Osteoblast (primary cell): ENCODE measurements at regions not wholly inside any gene's neighbourhood (a gene's known extent, or its start where the extent isn't known, plus 50 kb on each side); places are given as distances from the start of the nearest gene placed in this dataset.

ENCODE experiments used
- DNase-seq: peaks from one replicate; pipeline ENCODE4 v3.0.0; 2011; ENCODE audit warnings: low spot score, mixed read lengths; ENCODE audit not compliant: insufficient read length; ENCODE audit errors: missing footprints
- H2AFZ ChIP-seq: 2 replicates; pipeline ENCODE4 v1.6.0; 2011; ENCODE audit warnings: mild to moderate bottlenecking, low read length
- H3K27ac ChIP-seq: 2 replicates; pipeline ENCODE4 v1.5.1; 2011; ENCODE audit warnings: mild to moderate bottlenecking, low read depth, low read length, moderate library complexity
- H3K27me3 ChIP-seq: 2 replicates; pipeline ENCODE4 v1.6.0; 2012; ENCODE audit warnings: mild to moderate bottlenecking, control low read depth, inconsistent platforms, low read length, moderate library complexity; ENCODE audit not compliant: insufficient read depth
- H3K36me3 ChIP-seq: 2 replicates; pipeline ENCODE4 v1.5.1; 2011; ENCODE audit warnings: mild to moderate bottlenecking, low read length, control low read depth, moderate library complexity; ENCODE audit not compliant: insufficient read depth
- H3K4me1 ChIP-seq: 2 replicates; pipeline ENCODE4 v1.5.1; 2011; ENCODE audit warnings: mild to moderate bottlenecking, low read length, control low read depth, moderate library complexity; ENCODE audit not compliant: insufficient read depth
- H3K4me2 ChIP-seq: 2 replicates; pipeline ENCODE4 v1.6.0; 2011; ENCODE audit warnings: mild to moderate bottlenecking, low read length; ENCODE audit not compliant: insufficient read depth
- H3K4me3 ChIP-seq: fragments of 200-600 bp; sonication (generic); 3 replicates; pipeline ENCODE4 v1.5.1; 2012; ENCODE audit warnings: mild to moderate bottlenecking, low read length, inconsistent platforms; ENCODE audit not compliant: insufficient read depth
- H3K79me2 ChIP-seq: 2 replicates; pipeline ENCODE4 v1.6.0; 2012; ENCODE audit warnings: mild to moderate bottlenecking, low read length, control low read depth, inconsistent platforms; ENCODE audit not compliant: insufficient read depth
- H3K9me3 ChIP-seq: 2 replicates; pipeline ENCODE4 v1.5.1; 2011; ENCODE audit warnings: low read depth, low read length, control low read depth
- H4K20me1 ChIP-seq: 2 replicates; pipeline ENCODE4 v1.6.0; 2012; ENCODE audit warnings: mild to moderate bottlenecking, low read length, control low read depth; ENCODE audit not compliant: insufficient read depth
- CTCF ChIP-seq: IDR thresholded peaks from 2 replicates; pipeline ENCODE4 v1.5.1; 2011; ENCODE audit warnings: mild to moderate bottlenecking, low read depth, low read length, moderate library complexity; ENCODE audit errors: extremely low read depth

GRCh38 chr14:36405589-36406274 is 85.3 kb upstream of the MBIP start:
- Histone ChIP-seq H3K36me3 (no peaks in the 10 kb centered on the region), H2AFZ (no peak overlapping the region), H3K27ac (no peak overlapping the region), H3K4me2 (no peak overlapping the region), H3K27me3 (no peaks in the 10 kb centered on the region), H3K9me3 (no peaks in the 10 kb centered on the region), H3K4me1 (no peaks in the 10 kb centered on the region), H3K4me3 (no peak overlapping the region), H3K79me2 (no peaks in the 10 kb centered on the region), H4K20me1 (no peaks in the 10 kb centered on the region)
- no peak for DNase-seq
- no peak for TF ChIP-seq CTCF

GRCh38 chr14:36402867-36403266 is 82.4 kb upstream of the MBIP start:
- TF ChIP-seq CTCF: no peak
- H3K36me3 ChIP-seq: no peaks in the 10 kb centered on the region
- no peaks in the 10 kb centered on the region for H3K79me2 ChIP-seq
- no peaks in the 10 kb centered on the region for H3K27me3 ChIP-seq
- H3K4me3 ChIP-seq: no peak overlapping the region
- no peaks in the 10 kb centered on the region for H3K9me3 ChIP-seq
- H4K20me1 ChIP-seq: no peaks in the 10 kb centered on the region
- H3K4me2 ChIP-seq: no peak overlapping the region
- no peaks in the 10 kb centered on the region for H3K4me1 ChIP-seq
- H2AFZ ChIP-seq: no peak overlapping the region
- H3K27ac ChIP-seq: no peak overlapping the region
- no peak for DNase-seq

- Histone ChIP-seq H3K36me3 (no peaks in the 10 kb centered on the region), H3K79me2 (no peaks in the 10 kb centered on the region), H3K4me3 (no peak overlapping the region), H4K20me1 (no peaks in the 10 kb centered on the region), H2AFZ (no peak overlapping the region), H3K9me3 (no peaks in the 10 kb centered on the region), H3K4me1 (no peaks in the 10 kb centered on the region), H3K27ac (no peak overlapping the region), H3K4me2 (no peak overlapping the region), H3K27me3 (no peaks in the 10 kb centered on the region)
- no peak for TF ChIP-seq CTCF
- no peak for DNase-seq
Observed at GRCh38 chr14:36398463-36399291, 78.2 kb upstream of the MBIP start.

GRCh38 chr14:36397357-36397756 is 76.9 kb upstream of the MBIP start:
- H3K27ac ChIP-seq: no peak overlapping the region
- no peaks in the 10 kb centered on the region for H3K4me1 ChIP-seq
- no peaks in the 10 kb centered on the region for H3K9me3 ChIP-seq
- no peak for DNase-seq
- H3K79me2 ChIP-seq: no peaks in the 10 kb centered on the region
- no peaks in the 10 kb centered on the region for H3K27me3 ChIP-seq
- no peaks in the 10 kb centered on the region for H4K20me1 ChIP-seq
- no peak overlapping the region for H2AFZ ChIP-seq
- H3K4me2 ChIP-seq: no peak overlapping the region
- no peak overlapping the region for H3K4me3 ChIP-seq
- no peaks in the 10 kb centered on the region for H3K36me3 ChIP-seq
- TF ChIP-seq CTCF: no peak
